GM12878 (cell line): ENCODE measurements at regions not wholly inside any gene's neighbourhood (a gene's known extent, or its start where the extent isn't known, plus 50 kb on each side); places are given as distances from the start of the nearest gene placed in this dataset.

Experiments
- CBX5 ChIP-seq: sonication (generic); IDR thresholded peaks from 2 replicates; pipeline ENCODE4 v1.6.1; 2016; ENCODE audit warnings: low read depth, moderate library complexity, mild to moderate bottlenecking, inconsistent platforms
- CTCF ChIP-seq, 3 experiments: IDR thresholded peaks in 2 of 3; conservative IDR thresholded peaks in 1 of 3; 2 replicates each; pipeline ENCODE4 v1.5.1; 2011; ENCODE audit warnings: low read depth in 3 of 3, low read length in 3 of 3, mild to moderate bottlenecking in 3 of 3, control low read depth in 2 of 3, moderate library complexity in 2 of 3, inconsistent platforms in 1 of 3, mixed read lengths in 1 of 3; ENCODE audit not compliant: control insufficient read depth in 2 of 3, insufficient read depth in 1 of 3; ENCODE audit errors: extremely low read depth in 1 of 3
- EP300 ChIP-seq, 2 experiments: fragments of 150-350 bp in 1 of 2; IDR thresholded peaks; 2 replicates each; pipeline ENCODE4 v1.6.1; 2011 to 2012; ENCODE audit warnings: low read depth in 2 of 2, low read length in 2 of 2, borderline replicate concordance in 1 of 2, improper control_type of control experiment in 1 of 2, inconsistent platforms in 1 of 2; ENCODE audit not compliant: control insufficient read depth in 1 of 2
- MAX ChIP-seq: IDR thresholded peaks from 2 replicates; pipeline ENCODE4 v1.6.1; 2012; ENCODE audit warnings: low read depth, low read length, improper control_type of control experiment
- POLR2AphosphoS2 ChIP-seq: IDR thresholded peaks from 2 replicates; pipeline ENCODE4 v1.6.1; 2011; ENCODE audit warnings: low read depth, mild to moderate bottlenecking, low read length, improper control_type of control experiment, moderate library complexity
- SIN3A ChIP-seq: IDR thresholded peaks from 2 replicates; pipeline ENCODE4 v1.6.1; 2012; ENCODE audit warnings: low read depth, low read length, improper control_type of control experiment
- SMC3 ChIP-seq: IDR thresholded peaks from 2 replicates; pipeline ENCODE4 v1.6.1; 2011; ENCODE audit warnings: low read length, improper control_type of control experiment, borderline replicate concordance
- USF2 ChIP-seq: IDR thresholded peaks from 2 replicates; pipeline ENCODE4 v1.6.1; 2011; ENCODE audit warnings: low read depth, low read length, improper control_type of control experiment, borderline replicate concordance
- ZBTB33 ChIP-seq: fragments of 450-650 bp; IDR thresholded peaks from 2 replicates; pipeline ENCODE4 v1.6.1; 2017; ENCODE audit warnings: mild to moderate bottlenecking

- TF ChIP-seq CBX5 (no peak), CTCF (IDR thresholded peaks at IDR 0.05 in 2 of 3, conservative IDR thresholded peaks at IDR 0.05 in 1 of 3; ENCODE audit: control insufficient read depth in 2 of 3, extremely low read depth in 1 of 3, insufficient read depth in 1 of 3, low read depth in 3 of 3, low read length in 3 of 3) (no peak), EP300 (IDR thresholded peaks at IDR 0.05; ENCODE audit: borderline replicate concordance in 1 of 2, control insufficient read depth in 1 of 2, low read depth in 2 of 2, low read length in 2 of 2) (no peak), MAX (no peak), USF2 (no peak), ZBTB33 (no peak), POLR2AphosphoS2 (no peak), SMC3 (no peak), SIN3A (no peak)
Measured at GRCh38 chr10:123259081-123259480, 104.9 kb downstream of the BUB3 start.
